ENCODE measurements at regions not wholly inside any gene's neighbourhood (a gene's known extent, or its start where the extent isn't known, plus 50 kb on each side); places are given as distances from the start of the nearest gene placed in this dataset.

DNA sequence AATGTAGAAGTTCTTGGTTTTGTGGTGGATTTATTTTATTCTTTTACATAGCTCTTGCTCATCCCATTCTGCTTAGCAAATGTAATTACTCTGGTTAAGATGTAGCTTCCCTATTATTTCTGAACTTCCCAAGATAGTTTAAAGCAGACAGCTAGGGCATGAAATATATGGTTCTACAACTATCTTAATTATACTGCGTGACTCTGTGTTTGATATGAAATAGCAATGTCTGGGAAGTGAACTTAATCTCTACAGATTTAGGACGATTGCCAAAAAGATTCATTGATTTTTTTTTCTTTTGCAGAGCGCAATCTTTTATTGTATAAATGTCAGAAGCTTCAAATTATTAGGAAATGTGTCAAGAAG is 529.3 kb upstream of the ZNF608 start:
- FAIRE-seq (no peak), DNase-seq (ENCODE audit: low spot score) (no peak), ATAC-seq (no peak)
- intact Hi-C loops (cut with micrococcal nuclease; ENCODE audit: unreplicated experiment) (no loop called here), in situ Hi-C loops (cut with HindIII; ENCODE audit: extremely low pct_ligation_motif_present, low pct_unique_long_range_greater_than_20kb) (no loop called here)
- Histone ChIP-seq H4K20me1 (ENCODE audit: insufficient read depth, low read length) (no peaks in the 10 kb centered on the region), H3K27ac (ENCODE audit: extremely low read length, insufficient read depth, low read length) (no peak overlapping the region), H3K9ac (ENCODE audit: insufficient read depth, low read depth, low read length) (no peak overlapping the region), H3K27me3 (ENCODE audit: control insufficient read depth in 1 of 2, insufficient read depth in 2 of 2, low read length in 2 of 2) (no peaks in the 10 kb centered on the region; a peak in 1 of 5 replicates), H3K79me2 (ENCODE audit: insufficient read depth, low read length) (no peaks in the 10 kb centered on the region), H3K4me2 (ENCODE audit: low read depth, low read length) (no peak overlapping the region), H3K36me3 (replicated peaks in 1 of 2; ENCODE audit: control insufficient read depth in 1 of 2, insufficient read depth in 2 of 2, low read length in 2 of 2) (no peaks in the 10 kb centered on the region), H3K4me1 (ENCODE audit: insufficient read depth, low read length) (no peaks in the 10 kb centered on the region), H2AFZ (ENCODE audit: low read length) (no peak overlapping the region), H3K4me3 (replicated peaks in 1 of 3; ENCODE audit: insufficient read depth in 1 of 3, low read depth in 2 of 3, low read length in 3 of 3) (no peak overlapping the region), H3K9me3 (ENCODE audit: low read length) (no peaks in the 10 kb centered on the region)
- no TSS peak for BruUV-seq (replicated peaks)
- TF ChIP-seq CBFB (CRISPR knock-in tag; IDR thresholded peaks at IDR 0.05) (no peak), KLF13 (CRISPR knock-in tag; IDR thresholded peaks at IDR 0.05) (no peak)
- TF ChIP-seq, protein P1, sequence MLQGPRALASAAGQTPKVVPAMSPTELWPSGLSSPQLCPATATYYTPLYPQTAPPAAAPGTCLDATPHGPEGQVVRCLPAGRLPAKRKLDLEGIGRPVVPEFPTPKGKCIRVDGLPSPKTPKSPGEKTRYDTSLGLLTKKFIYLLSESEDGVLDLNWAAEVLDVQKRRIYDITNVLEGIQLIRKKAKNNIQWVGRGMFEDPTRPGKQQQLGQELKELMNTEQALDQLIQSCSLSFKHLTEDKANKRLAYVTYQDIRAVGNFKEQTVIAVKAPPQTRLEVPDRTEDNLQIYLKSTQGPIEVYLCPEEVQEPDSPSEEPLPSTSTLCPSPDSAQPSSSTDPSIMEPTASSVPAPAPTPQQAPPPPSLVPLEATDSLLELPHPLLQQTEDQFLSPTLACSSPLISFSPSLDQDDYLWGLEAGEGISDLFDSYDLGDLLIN (CRISPR knock-in tag; IDR thresholded peaks at IDR 0.05; ENCODE audit: borderline replicate concordance): no peak
- WGBS (ENCODE audit: low lambda C conversion rate): 10% methylated on average over 3 of the region's 3 CpGs
- POLR2A ChIA-PET: no interaction called here
- CTCF ChIA-PET (ENCODE audit: low intra/inter-chr PET ratio, low total read pairs): no interaction called here

- DNase-seq (ENCODE audit: low spot score): no peak
- WGBS (ENCODE audit: low lambda C conversion rate): 5% methylated on average over 2 of the region's 2 CpGs
- FAIRE-seq: no peak
- H3K27ac ChIP-seq (ENCODE audit: extremely low read length, insufficient read depth, low read length): no peak overlapping the region
- H3K4me2 ChIP-seq (ENCODE audit: low read depth, low read length): no peak overlapping the region
- H3K4me3 ChIP-seq (replicated peaks in 1 of 3; ENCODE audit: insufficient read depth in 1 of 3, low read depth in 2 of 3, low read length in 3 of 3): no peak overlapping the region
- no peak overlapping the region for H2AFZ ChIP-seq (ENCODE audit: low read length)
- CTCF ChIA-PET (ENCODE audit: low intra/inter-chr PET ratio, low total read pairs): no interaction called here
- TF ChIP-seq POLR2AphosphoS5 (IDR thresholded peaks at IDR 0.05; ENCODE audit: low read depth, low read length): no peak
- no peak for TF ChIP-seq HMG20A (CRISPR knock-in tag; IDR thresholded peaks at IDR 0.05; ENCODE audit: borderline replicate concordance)
- TF ChIP-seq ZNF207 (IDR thresholded peaks at IDR 0.05; ENCODE audit: borderline replicate concordance): no peak
- no peak for TF ChIP-seq ZSCAN20 (CRISPR knock-in tag; IDR thresholded peaks at IDR 0.05; ENCODE audit: borderline replicate concordance)
- no peak for TF ChIP-seq ZNF256 (CRISPR knock-in tag; conservative IDR thresholded peaks at IDR 0.05)
- no peak for TF ChIP-seq HNF4G (IDR thresholded peaks at IDR 0.05; ENCODE audit: borderline replicate concordance, low read depth, low read length)
- TF ChIP-seq HNF4G (CRISPR knock-in tag; IDR thresholded peaks at IDR 0.05; ENCODE audit: borderline replicate concordance, low read depth): no peak
- TF ChIP-seq ZNF710 (CRISPR knock-in tag; IDR thresholded peaks at IDR 0.05; ENCODE audit: borderline replicate concordance): no peak
- TF ChIP-seq, protein P2, sequence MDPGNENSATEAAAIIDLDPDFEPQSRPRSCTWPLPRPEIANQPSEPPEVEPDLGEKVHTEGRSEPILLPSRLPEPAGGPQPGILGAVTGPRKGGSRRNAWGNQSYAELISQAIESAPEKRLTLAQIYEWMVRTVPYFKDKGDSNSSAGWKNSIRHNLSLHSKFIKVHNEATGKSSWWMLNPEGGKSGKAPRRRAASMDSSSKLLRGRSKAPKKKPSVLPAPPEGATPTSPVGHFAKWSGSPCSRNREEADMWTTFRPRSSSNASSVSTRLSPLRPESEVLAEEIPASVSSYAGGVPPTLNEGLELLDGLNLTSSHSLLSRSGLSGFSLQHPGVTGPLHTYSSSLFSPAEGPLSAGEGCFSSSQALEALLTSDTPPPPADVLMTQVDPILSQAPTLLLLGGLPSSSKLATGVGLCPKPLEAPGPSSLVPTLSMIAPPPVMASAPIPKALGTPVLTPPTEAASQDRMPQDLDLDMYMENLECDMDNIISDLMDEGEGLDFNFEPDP (CRISPR knock-in tag; conservative IDR thresholded peaks at IDR 0.05): no peak
- no TSS peak for BruUV-seq (replicated peaks)
- H3K79me2 ChIP-seq (ENCODE audit: insufficient read depth, low read length): no peaks in the 10 kb centered on the region
- no peaks in the 10 kb centered on the region for H3K4me1 ChIP-seq (ENCODE audit: insufficient read depth, low read length)
- H3K27me3 ChIP-seq (ENCODE audit: control insufficient read depth in 1 of 2, insufficient read depth in 2 of 2, low read length in 2 of 2): no peaks in the 10 kb centered on the region; a peak in 1 of 5 replicates
- H3K9ac ChIP-seq (ENCODE audit: insufficient read depth, low read depth, low read length): no peak overlapping the region
- POLR2A ChIA-PET: no interaction called here
- ATAC-seq: no peak
- in situ Hi-C loops (cut with HindIII; ENCODE audit: extremely low pct_ligation_motif_present, low pct_unique_long_range_greater_than_20kb) (no loop called here), intact Hi-C loops (cut with micrococcal nuclease; ENCODE audit: unreplicated experiment) (no loop called here)
- H3K36me3 ChIP-seq (replicated peaks in 1 of 2; ENCODE audit: control insufficient read depth in 1 of 2, insufficient read depth in 2 of 2, low read length in 2 of 2): no peaks in the 10 kb centered on the region
- H3K9me3 ChIP-seq (ENCODE audit: low read length): no peaks in the 10 kb centered on the region
- no peaks in the 10 kb centered on the region for H4K20me1 ChIP-seq (ENCODE audit: insufficient read depth, low read length)
These were observed 529.7 kb upstream of the ZNF608 start for GRCh38 chr5:125276096-125276495.

Data from HepG2 (cell line).